Testis (tissue), 2 donors: ENCODE measurements at regions not wholly inside any gene's neighbourhood (a gene's known extent, or its start where the extent isn't known, plus 50 kb on each side); places are given as distances from the start of the nearest gene placed in this dataset.

Experiments
- POLR2A ChIP-seq: fragments of 450-650 bp; IDR thresholded peaks from one replicate; pipeline ENCODE4 v1.6.1; 2017; ENCODE audit warnings: antibody characterized with exemption, mild to moderate bottlenecking, moderate library complexity
- TF ChIP-seq, protein P1 (sequence below), 3 experiments: fragments of 450-650 bp in 2 of 3; fragments of 200-600 bp in 1 of 3; sonication (generic) in 1 of 3; IDR thresholded peaks; one replicate each; pipeline ENCODE4 v1.5.1; 2016 to 2019; ENCODE audit warnings: antibody characterized with exemption in 3 of 3, mild to moderate bottlenecking in 2 of 3, moderate library complexity in 1 of 3

DNA sequence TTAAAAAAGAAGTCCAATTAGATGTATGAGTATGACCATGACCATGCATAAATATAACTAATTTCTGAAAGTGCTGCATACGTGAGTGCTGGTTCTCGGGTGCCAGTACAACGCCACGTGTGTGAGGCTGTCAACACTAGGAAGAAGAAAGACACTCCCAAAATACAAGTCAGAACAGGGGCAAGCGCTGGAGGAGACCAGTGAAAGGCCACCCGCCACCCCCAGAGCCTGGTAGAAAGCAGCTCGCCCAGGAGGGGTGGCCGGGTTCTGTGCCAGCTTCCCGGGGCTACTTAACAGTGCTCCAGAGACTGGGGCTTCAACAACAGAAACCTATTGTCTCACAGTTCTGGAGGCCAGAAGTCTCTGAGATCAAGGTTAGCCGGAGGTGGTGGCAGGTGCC lies 147.6 kb downstream of the RTP5 start:
- TF ChIP-seq, protein P1, sequence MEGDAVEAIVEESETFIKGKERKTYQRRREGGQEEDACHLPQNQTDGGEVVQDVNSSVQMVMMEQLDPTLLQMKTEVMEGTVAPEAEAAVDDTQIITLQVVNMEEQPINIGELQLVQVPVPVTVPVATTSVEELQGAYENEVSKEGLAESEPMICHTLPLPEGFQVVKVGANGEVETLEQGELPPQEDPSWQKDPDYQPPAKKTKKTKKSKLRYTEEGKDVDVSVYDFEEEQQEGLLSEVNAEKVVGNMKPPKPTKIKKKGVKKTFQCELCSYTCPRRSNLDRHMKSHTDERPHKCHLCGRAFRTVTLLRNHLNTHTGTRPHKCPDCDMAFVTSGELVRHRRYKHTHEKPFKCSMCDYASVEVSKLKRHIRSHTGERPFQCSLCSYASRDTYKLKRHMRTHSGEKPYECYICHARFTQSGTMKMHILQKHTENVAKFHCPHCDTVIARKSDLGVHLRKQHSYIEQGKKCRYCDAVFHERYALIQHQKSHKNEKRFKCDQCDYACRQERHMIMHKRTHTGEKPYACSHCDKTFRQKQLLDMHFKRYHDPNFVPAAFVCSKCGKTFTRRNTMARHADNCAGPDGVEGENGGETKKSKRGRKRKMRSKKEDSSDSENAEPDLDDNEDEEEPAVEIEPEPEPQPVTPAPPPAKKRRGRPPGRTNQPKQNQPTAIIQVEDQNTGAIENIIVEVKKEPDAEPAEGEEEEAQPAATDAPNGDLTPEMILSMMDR (IDR thresholded peaks at IDR 0.05): no peak
- no peak for TF ChIP-seq POLR2A
